GM19238 (cell line): ENCODE measurements at regions not wholly inside any gene's neighbourhood (a gene's known extent, or its start where the extent isn't known, plus 50 kb on each side); places are given as distances from the start of the nearest gene placed in this dataset.
A peak's percentile ranks its signal among the peaks of the same experiment; 100 is the strongest.
"Not testable (repeated sequence)": the region's sequence is repeated elsewhere in the genome, so short reads cannot be mapped to it uniquely, and the experiment has no call there.

ENCODE experiments used
- DNase-seq: peaks from one replicate; pipeline ENCODE4 v3.0.0; 2011; ENCODE audit warnings: low spot score; ENCODE audit not compliant: insufficient read length

GRCh38 chr12:124129132-124129531 lies 156.1 kb downstream of the ZNF664 start:
- no peak for DNase-seq

- DNase-seq: peak; percentile 39
Measured at GRCh38 chr12:124130691-124131591, 157.9 kb downstream of the ZNF664 start.

GRCh38 chr12:124131659-124132058 lies 158.6 kb downstream of the ZNF664 start:
- no peak for DNase-seq

GRCh38 chr12:124132530-124132929 lies 159.5 kb downstream of the ZNF664 start:
- DNase-seq: no peak

GRCh38 chr12:124136796-124137195 lies 158.1 kb upstream of the RFLNA start:
- DNase-seq: no peak

GRCh38 chr12:124140944-124141486 lies 153.9 kb upstream of the RFLNA start:
- DNase-seq: no peak

- DNase-seq: not testable (repeated sequence)
Measured at GRCh38 chr12:124141611-124142010, 153.3 kb upstream of the RFLNA start.

- no peak for DNase-seq
Measured at GRCh38 chr12:124142395-124143035, 152.4 kb upstream of the RFLNA start.

GRCh38 chr12:124143726-124144125 lies 151.2 kb upstream of the RFLNA start:
- no peak for DNase-seq

- no peak for DNase-seq
Measured at GRCh38 chr12:124144531-124145194, 150.2 kb upstream of the RFLNA start.

GRCh38 chr12:124147027-124147426 lies 147.9 kb upstream of the RFLNA start:
- DNase-seq: no peak

- no peak for DNase-seq
Measured at GRCh38 chr12:124147575-124147974, 147.3 kb upstream of the RFLNA start.

- DNase-seq: no peak
Measured at GRCh38 chr12:124148481-124149273, 146.2 kb upstream of the RFLNA start.

- no peak for DNase-seq
Measured at GRCh38 chr12:124149287-124149686, 145.6 kb upstream of the RFLNA start.

GRCh38 chr12:124150168-124150567 lies 144.7 kb upstream of the RFLNA start:
- DNase-seq: no peak

- no peak for DNase-seq
Measured at GRCh38 chr12:124151583-124151982, 143.3 kb upstream of the RFLNA start.

GRCh38 chr12:124152731-124153130 lies 142.2 kb upstream of the RFLNA start:
- no peak for DNase-seq

GRCh38 chr12:124153392-124153791 lies 141.5 kb upstream of the RFLNA start:
- no peak for DNase-seq

GRCh38 chr12:124157406-124157805 lies 137.5 kb upstream of the RFLNA start:
- no peak for DNase-seq

GRCh38 chr12:124159655-124160054 lies 135.2 kb upstream of the RFLNA start:
- no peak for DNase-seq
